NOMO-1 treated with DMSO at 0.1 percent for 48 hours (cell line): ENCODE measurements at regions not wholly inside any gene's neighbourhood (a gene's known extent, or its start where the extent isn't known, plus 50 kb on each side); places are given as distances from the start of the nearest gene placed in this dataset.
A peak's percentile ranks its signal among the peaks of the same experiment; 100 is the strongest.
"Not testable (repeated sequence)": the region's sequence is repeated elsewhere in the genome, so short reads cannot be mapped to it uniquely, and the experiment has no call there.

Experiments
- DNase-seq: peaks from one replicate; lab custom pipeline; 2025; ENCODE audit not compliant: unreplicated experiment; lab: John Stamatoyannopoulos, UW

DNA sequence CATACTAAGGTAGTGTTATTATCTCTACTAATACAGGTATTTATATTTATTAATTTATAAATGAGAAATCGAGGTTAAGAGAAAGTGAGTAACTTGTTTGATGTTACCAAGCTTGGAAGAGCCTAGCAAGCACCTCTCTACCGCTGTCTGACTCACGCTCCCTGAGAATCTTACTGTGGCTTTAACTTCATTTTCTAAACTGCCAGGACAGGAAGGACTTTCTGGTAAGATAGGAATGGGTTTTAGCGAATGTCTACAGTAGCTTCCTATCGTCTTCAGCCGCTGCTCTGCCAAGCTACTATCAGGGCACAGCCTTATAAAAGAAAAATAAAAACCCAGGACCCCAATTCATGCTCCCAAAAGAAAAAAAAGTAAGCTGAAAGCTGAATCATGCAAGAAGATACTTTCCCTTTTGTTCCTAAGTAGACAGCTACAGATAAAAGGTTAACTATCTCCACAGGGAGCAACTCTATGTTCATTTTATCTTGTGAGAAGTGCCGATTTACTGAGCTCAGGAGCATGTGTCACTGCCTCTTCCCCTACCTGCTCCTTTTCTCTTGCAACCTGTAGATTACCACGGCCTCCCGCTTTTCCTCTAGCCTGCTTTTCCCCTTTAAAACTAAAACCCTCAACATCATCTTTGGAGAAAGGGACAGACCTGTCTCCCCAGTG lies 60.2 kb downstream of the THNSL1 start:
- DNase-seq: no peak

DNA sequence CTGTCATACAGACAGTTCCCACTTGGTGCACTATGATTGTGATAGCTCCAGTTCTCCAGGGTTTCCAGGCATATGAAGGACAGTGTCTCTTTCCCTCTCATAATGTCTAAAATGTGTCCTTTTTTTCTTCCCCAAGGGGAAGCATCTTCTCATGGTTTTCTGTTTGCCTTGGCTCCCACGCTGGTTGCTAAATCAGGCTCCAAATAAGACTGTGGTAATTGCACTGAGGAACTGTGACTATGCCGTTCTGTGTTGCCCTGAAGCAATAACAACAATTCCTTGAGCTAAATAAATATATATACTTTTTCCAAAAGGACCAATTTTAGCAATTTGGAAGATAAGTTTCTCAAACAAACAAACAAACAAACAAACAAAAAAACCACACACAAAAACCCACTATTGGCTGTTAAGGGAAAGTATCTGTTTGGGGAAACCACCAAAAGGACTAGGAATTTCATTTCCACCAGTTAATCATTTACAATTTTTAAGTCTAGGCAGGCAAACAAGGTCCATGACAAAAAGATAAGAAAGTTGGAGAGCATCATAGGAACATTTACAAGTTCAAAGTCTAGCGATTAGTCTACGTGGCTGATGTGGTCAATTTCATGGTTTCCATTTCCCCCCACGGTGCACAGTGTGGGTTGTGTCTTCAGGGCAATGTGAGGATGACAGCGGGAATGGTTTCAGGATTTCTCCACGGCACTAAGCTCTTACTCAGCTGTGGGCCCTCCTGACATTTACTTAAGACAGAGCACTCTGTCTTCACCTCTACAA lies 62.4 kb downstream of the THNSL1 start:
- peak; percentile 31 for DNase-seq

DNA sequence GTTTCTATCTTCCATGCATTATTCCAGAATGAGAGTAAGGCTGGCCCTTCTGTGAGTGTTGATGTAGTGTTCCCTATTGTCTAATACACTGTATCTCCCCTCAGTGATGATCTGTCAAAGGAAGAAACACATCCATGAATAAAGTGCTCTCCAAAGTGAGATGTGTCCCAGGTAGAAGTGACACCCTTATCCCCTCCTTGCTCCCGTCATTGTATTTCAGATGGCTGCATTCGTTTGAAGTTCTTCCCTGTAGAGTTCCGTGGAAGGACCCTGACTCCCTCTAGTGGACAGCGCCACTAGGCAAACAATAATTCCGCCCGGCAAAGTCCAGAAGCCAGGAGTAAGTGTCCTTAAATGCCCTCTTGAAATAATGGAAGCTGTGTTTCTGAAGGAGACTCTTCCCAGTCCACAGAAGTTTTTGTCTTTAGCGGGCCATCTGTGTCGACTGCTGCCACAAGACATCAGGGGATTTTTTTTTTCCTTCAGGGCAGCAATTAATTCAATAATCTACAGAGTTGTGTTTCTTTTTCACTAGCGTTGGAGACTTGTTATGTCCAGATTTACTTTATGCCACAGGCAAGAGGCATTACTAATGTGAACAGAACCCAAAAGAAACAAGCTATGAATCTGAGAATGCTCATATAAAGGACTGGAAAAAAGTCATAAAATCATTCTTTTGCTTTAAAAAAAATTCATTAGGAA lies 64.6 kb downstream of the THNSL1 start:
- DNase-seq: peak; percentile 54

DNA sequence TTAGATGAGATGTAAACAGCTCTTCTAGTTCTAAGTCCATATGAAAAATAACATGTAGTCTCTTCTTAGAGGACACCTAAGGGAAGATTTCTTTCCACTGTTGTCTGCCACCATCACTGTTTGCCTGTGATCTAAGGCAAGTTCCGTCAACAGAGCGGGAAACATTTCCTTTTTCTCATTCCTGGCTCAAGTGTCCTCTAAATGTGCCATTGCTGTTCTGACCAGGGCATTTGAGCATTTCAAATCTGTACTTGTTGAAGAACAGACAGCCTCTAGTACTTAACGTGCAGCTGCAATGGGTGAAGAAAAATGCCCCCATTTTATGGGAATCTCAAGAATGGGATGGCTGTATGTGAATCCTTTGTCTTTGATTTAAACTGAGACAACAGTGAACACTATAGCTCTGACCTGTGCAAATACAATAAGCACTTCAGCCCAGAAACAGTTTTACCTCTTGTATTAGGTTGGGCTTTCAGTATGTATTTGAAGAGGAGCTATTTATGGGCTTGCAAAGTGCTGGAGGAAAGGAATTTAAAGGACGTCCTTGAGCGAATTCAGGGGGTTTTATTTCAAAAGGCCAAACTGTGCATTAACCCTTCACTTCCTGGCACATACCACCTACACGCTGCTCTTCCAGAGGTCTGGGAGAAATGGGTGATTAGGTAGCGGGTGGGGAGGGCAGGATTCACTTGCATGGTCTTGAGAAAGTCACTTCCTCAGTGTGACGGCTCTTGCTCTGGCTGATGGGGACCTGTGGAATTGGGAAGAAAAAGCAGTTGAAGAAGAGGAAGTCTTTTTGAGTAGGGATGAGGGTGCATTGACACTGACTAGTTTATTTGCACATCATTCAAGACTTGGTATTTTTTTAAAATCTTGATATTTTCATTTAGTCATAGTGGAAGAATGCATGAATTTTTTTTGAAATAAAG lies 66.1 kb downstream of the THNSL1 start:
- peak; percentile 36 for DNase-seq

DNA sequence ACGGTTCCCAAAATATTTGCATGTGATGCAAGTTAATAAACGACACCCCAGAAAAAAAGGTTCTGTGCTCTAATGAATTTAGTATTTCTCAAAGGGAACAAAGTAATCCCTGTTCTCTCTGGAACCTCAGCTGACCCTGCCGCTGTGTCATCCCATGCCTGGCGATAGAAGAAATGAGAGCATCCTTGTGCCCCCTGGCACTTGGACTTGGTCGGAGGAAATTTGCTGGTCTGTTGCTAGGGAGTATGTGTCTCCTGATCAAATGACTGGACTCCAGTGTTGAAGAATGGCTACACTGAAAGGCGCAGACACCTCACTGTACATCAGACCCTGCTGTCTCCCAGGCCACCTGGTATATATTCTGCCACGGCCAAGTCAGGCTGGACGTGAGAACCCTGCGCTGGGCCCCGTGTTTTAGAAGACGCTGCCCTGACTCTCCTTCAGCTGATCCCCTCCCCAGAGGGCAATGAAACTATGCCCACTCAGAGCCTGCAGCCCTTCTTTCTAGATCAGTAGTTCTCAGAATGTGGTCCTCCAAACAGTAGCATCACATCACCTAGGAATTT lies 67.2 kb downstream of the THNSL1 start:
- DNase-seq: no peak

DNA sequence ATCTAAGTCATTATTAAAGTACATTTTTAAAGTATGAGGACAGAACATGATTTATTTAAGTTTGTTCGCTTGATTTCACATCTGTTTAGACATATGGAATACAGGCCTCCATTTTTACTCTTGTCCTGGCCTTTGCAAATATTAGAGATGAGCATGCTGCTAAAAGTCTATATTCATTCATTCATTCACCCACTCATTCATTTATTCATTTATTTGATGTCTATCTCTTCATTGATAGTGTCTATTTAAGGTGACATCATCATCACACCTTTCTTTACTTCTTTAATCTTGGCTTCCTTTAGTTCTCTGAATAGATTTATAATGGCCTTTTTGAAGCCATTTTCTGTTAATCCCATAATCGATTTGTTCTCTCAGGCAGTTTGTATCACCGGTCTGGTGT lies 68.0 kb downstream of the THNSL1 start:
- DNase-seq: no peak

DNA sequence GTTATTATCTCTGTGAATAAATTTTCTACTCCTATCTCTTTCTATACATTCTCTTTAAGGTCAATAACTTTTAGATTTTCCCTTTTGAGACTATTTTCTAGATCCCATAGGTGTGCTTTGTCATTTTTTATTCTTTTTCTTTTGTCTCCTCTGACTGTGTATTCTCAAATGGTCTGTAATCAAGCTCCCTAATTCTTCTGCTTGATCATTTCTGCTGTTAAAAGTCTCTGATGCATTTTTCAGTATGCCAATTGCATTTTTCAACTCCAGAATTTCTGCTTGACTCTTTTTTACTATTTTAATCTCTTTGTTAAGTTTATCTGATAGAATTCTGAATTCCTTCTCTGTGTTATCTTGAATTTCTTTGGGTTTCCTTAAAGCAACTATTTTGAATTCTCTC lies 78.2 kb downstream of the THNSL1 start:
- DNase-seq: no peak

DNA sequence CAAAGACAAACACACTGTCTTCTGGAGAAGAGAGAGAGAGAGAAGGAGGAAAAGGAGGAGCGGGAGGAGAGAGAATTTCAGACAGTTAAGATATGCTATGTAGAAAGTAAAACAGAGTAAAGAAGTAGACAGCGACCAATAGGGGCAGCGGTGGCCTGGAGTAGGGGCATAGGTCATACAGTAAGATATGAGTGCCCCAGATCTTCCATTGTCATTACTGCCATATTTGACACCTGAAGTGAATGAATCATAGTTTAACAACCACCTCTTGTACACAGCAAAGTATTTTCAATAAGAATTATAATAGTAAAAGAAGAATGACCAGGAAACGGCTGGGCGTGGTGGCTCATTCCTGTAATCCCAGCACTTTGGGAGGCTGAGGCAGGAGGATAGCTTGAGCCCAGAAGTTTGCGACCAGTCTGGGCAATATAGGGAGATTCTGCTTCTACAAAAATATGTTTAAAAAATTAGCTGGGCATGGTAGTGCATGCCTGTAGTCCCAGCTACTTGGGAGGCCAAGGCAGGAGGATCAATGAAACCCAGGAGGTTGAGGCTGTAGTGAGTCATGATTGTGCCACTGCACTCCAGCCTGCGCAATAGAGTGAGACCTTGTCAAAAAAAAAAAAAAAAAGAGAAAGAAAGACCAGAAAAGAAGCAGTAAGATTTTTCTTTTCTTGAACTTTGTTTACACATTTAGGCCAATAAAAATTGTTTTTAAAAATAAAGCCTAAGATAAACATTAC lies 77.0 kb upstream of the GPR158 start:
- no peak for DNase-seq

DNA sequence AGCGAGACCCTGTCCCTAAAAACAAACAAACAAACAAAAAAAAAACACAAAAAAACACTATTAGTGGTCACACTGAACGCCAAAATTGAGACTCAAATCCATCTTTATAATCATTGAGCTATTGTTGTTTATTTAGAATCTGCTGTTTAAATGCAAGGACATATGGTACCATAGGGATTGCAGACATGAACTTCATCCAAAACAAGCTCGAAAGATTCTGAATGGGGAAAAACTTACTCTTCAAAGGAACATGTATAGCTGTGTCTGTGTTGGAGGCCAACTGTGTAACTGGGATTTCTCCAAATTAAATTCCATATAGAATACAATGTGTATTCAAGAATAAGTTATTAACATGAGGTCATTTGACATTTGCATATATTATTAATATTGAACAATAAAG lies 74.7 kb upstream of the GPR158 start:
- DNase-seq: no peak

DNA sequence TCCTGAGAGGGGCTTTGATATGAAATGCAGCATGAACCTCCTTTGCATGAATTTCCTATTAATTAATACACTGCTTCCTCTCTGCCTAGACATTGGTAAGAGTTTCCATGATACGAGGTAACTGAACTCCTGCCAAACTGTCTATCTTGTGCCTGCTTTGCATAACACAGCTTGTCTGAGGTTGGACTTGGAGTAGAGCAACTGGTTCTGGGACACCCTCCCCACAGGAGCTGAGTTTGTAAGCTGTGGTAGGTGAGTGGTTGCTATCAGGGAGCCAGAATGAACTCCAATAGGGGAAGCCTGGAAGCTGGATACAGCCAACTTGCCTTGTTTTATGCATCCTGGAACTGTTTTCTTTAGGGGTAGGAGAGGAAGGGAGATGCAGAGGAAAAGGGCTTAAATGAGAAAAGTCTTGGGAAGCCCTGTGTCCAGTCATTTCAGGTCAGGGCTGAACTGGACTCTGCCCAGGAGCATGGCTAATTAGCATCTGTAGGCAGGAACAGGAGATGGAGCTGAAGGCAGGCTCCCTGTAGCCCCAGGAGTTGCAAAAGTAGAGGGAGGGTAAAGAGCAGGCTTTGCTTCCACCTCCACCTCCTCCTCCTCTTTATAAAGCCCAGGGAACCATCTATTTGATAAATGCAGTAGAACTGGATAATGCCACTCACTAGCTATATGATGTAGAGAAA lies 73.2 kb upstream of the GPR158 start:
- DNase-seq: no peak

DNA sequence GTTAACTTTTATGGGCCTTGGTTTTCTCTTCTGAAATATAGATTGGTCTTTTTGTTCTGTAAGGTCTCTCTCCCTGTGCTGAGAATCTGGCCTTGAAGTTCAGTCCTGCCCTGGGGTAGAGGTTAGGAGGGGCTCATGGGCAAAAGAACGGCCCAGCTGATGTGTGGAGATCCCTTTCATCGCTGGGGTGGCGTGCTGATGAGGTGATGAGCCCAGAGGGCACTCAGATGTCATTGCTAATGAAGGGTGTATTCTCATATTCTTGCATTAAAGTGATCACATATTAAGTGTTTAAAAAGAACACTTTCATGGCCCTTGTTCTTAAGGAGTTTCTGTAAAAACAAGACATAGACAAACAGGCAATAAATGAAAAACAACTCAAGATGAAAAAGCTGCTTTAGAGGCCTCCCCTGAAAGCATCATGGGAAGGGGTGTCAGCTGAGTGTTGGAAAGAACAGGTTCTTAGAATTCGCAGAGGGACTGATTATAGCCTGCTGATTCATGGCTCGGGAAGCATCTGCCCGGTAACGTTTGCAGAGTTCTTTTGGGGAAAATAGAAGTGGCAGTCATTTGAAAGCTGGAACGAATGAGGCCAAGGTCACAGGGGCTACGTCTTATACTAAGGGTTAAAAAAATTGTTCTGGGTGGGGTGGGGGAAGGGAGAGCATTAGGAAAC lies 72.5 kb upstream of the GPR158 start:
- DNase-seq: no peak

DNA sequence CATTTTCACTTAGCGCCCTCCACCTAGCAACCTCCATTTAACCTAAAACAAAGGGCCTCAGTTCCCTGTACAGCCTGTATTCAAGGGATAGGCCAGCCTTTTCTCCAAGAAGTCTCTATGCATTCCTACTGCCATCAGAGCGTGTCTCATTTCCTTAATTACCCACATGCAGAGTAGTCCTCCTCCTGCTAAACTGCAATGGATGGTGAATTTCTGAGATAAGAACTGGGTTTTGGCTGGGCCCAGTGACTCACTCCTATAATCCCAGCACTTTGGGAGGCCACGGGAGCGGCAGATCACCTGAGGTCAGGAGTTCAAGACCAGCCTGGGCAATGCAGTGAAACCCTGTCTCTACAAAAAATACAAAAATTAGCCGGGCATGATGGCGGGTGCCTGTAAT lies 71.1 kb upstream of the GPR158 start:
- no peak for DNase-seq

DNA sequence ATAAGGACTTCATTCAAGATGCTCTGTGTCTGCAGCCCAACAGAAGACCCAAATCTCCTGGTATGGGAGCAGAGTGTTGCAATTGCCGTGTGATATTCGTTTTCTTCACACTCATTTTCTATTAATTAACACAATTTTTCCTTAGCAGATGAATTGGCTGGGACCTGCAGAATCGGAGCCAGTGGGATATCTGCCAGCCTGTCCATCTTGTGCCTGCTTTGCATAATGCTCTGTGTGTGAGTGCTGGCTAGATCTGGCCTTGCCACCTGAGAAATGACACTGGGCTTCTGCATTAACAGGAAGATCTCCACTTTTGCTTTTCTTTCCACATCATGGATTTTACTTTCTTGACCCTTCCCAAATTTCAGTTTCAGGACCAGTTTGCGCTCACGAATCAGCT lies 70.4 kb upstream of the GPR158 start:
- no peak for DNase-seq

DNA sequence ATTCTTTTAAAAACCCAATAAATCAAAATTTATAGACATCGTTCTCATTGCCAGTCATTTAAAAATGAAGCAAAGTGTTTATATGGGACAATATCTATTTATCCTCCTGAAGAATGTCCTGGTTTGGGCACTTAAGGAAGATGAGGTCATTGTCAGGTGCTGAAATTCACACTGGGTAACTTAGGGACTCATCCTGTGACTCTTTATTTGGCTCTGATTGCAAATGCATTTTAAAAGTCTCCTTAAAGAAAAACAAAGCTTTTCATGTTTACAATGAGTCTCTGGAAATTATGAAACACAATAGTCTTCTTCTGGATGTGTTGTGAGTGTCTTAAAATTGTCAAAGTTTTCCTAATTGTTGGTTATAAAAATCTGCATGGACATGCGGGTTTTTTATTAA lies 69.5 kb upstream of the GPR158 start:
- no peak for DNase-seq

DNA sequence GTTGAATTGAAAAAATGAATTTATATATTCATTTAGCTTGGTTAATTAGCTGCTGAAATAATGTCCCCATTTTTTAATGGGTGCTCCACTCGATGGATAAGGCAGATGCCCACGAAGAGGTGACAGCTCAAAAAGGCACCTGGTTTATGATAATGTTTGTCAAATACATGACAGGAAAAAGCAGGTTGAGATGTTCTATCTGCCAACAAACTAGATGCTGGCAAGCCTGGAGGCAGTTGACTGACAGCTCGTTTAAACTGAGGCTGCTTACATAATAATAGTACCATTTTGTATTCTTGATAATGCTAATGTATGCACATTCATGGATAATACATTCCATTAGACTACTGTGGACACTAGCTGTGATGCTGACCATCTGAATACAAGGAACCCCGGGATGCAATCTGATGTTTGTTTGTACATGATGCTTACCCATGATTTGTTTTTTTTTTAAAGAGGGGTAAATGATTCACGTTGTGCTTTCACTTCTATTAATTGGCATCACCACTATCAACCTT lies 69.0 kb upstream of the GPR158 start:
- no peak for DNase-seq

DNA sequence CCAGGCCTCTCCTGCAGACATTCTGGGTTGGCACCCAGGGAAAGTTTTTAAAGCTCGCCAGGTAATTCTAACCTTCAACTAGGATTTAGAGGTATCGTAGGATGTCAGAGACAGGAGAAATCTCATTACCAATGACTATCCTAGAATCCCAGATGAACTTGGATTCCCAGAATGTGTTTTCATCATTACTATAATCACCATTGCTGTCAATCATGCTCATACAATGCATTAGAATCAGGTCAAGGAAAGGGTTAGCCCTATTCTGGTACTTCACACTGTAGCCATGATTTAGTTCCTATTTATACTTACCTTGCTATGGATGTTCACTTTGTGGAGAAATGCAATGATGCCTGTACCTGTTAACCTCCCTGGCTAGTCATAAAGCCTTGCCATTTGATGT lies 67.0 kb upstream of the GPR158 start:
- no peak for DNase-seq

DNA sequence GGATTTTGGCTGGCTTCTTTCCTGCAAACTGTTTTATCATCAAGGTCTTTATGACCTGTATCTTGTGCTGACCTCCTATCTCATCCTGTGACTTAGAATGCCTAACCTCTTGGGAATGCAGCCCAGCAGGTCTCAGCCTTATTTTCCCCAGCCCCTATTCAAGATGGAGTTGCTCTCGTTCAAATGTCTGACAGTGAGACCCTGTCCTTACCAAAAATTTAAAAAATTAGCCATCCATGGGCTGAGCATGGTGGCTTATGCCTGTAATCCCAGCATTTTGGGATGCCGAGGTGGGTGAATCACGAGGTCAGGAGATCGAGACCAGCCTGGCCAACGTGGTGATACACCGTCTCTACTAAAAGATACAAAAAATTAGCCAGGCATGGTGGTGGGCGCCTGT lies 64.9 kb upstream of the GPR158 start:
- DNase-seq: not testable (repeated sequence)

DNA sequence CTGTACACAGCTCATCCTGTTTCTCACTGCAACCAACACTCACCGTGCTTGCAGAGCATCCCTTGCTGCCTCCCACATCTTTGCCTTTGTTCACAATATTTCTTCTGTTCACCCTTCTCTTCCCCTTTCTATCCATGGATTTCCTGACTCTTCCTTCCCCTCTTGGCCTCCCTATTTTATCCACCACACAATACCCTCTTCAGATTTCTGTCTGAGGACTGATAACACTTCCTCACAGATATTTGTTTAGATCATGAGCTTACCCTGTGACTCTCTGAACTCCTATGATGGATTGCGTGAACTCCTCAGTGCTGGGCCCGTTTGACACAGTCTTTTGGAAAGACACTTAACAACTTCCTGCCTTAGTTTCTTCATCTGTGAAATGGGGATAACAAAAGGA lies 62.8 kb upstream of the GPR158 start:
- no peak for DNase-seq
